Dendritic cell treated with granulocyte-macrophage colony-stimulating factor and Interleukin-4, amounts not matched to agents 40 ng/mL and 50 ng/mL, for 4 days (primary cell): ENCODE measurements at regions not wholly inside any gene's neighbourhood (a gene's known extent, or its start where the extent isn't known, plus 50 kb on each side); places are given as distances from the start of the nearest gene placed in this dataset.

Experiments used
- H3K27ac Mint-ChIP-seq: one replicate; pipeline ENCODE4 v1.8.0; 2022; ENCODE audit warnings: mild to moderate bottlenecking, mixed read lengths
- H3K27me3 Mint-ChIP-seq: one replicate; pipeline ENCODE4 v1.8.0; 2022; ENCODE audit warnings: mild to moderate bottlenecking, mixed read lengths
- H3K36me3 Mint-ChIP-seq: one replicate; pipeline ENCODE4 v1.8.0; 2022; ENCODE audit warnings: low read depth, mixed read lengths
- H3K4me1 Mint-ChIP-seq: one replicate; pipeline ENCODE4 v1.8.0; 2022; ENCODE audit warnings: low read depth, mixed read lengths
- H3K4me3 Mint-ChIP-seq: one replicate; pipeline ENCODE4 v1.8.0; 2022; ENCODE audit warnings: mild to moderate bottlenecking, moderate library complexity, mixed read lengths
- H3K9me3 Mint-ChIP-seq: one replicate; pipeline ENCODE4 v1.8.0; 2022; ENCODE audit warnings: mixed read lengths
- intact Hi-C: fragments of 100-400 bp; cut with micrococcal nuclease; formaldehyde crosslinking; loops from one replicate; pipeline ENCODE4 v1.15.0; 2022

DNA sequence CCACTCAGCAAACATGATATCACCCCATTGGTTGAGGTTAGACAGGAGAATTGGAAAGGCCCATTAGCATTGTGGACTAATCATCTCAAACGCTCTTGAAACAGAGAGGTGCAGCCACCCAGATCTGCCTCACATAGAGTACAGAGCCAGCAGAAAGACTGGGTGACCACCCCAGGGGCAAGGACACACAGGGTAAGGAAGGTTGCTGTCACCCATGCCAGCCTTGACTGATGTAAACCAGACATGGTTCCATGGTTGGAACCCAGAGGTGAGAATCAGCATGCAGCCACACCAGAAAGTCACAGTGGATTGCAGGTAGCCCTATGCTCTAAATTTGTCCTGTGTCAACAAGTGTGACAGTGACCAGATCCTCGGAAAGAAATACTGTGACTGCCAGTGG, 1268.8 kb downstream of the EFNB2 start:
- Mint-ChIP-seq H3K27me3 (no peaks in the 10 kb centered on the region), H3K4me3 (no peak overlapping the region), H3K9me3 (peaks cover 22% of the 10 kb centered on the region), H3K36me3 (no peaks in the 10 kb centered on the region), H3K27ac (no peak overlapping the region), H3K4me1 (no peaks in the 10 kb centered on the region)
- intact Hi-C loops, result no loop called here

DNA sequence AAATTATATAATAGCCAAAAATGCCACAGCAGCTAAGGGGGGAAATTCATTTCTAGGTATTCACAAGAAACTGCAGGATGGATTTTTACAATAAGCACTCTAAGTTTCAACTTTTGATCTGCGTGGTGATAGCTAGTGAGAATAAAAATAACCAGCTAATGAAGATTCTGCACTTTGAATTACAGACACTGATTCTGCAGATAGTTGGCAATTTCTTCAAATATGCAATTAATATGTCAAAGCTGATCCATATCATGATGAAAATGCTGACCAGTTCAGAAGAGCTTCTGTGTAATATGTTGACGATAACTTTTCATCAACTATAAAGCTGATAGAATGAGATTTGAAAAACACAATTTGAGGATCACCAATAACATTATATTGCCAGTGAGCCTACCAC, 1272.9 kb downstream of the EFNB2 start:
- intact Hi-C loops, result no loop called here
- Mint-ChIP-seq H3K27ac (no peak overlapping the region), H3K4me1 (no peaks in the 10 kb centered on the region), H3K9me3 (no peaks in the 10 kb centered on the region), H3K4me3 (no peak overlapping the region), H3K36me3 (no peaks in the 10 kb centered on the region), H3K27me3 (no peaks in the 10 kb centered on the region)

DNA sequence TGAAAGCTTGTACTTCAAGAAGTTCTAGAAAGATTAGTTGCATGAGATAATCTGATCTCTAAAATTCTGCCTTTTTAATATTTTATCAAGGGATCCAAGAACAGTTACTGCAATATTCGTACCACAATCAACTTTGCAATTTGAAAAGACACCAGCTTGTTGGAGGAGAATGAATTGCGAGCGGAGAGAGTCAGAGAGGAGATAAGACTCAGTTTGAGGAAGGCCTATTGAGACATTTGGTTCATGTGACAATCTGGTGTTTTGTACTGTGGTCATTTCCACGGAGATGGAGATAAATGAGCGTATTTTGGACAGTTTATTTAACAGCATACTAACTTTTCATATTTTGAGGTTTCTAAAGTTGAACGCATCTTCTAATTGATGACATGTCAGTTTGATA, 1276.0 kb downstream of the EFNB2 start:
- H3K27ac Mint-ChIP-seq, result no peak overlapping the region

DNA sequence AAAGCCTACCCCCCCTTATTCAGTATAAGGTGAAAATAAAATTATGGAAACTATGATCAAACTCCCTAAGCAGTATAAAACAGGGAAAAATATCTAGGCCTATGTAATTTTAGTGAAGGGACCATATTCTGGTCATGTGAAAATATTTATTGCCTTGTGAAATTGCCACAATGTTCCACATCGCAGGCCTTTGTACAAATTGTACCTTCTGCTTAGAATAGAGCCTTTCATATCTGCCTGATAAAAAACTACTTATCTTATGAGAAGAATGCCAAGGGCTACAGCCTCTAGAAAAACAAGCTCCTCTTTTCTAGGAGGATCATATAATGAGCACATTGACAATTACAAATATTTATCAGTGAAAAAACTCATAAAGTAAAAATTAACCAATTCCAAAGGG, 1280.0 kb downstream of the EFNB2 start:
- Mint-ChIP-seq H3K27me3 (no peaks in the 10 kb centered on the region), H3K36me3 (no peaks in the 10 kb centered on the region), H3K4me1 (no peaks in the 10 kb centered on the region), H3K27ac (no peak overlapping the region), H3K9me3 (no peaks in the 10 kb centered on the region), H3K4me3 (no peak overlapping the region)
- intact Hi-C loops, result no loop called here

More for the DNA sequence above, 1276.0 kb downstream of the EFNB2 start:
- H3K4me3 Mint-ChIP-seq, result no peak overlapping the region
- intact Hi-C loops, result no loop called here
- H3K27me3 Mint-ChIP-seq, result no peaks in the 10 kb centered on the region
- H3K36me3 Mint-ChIP-seq, result no peaks in the 10 kb centered on the region
- H3K4me1 Mint-ChIP-seq, result no peaks in the 10 kb centered on the region
- no peaks in the 10 kb centered on the region for H3K9me3 Mint-ChIP-seq

DNA sequence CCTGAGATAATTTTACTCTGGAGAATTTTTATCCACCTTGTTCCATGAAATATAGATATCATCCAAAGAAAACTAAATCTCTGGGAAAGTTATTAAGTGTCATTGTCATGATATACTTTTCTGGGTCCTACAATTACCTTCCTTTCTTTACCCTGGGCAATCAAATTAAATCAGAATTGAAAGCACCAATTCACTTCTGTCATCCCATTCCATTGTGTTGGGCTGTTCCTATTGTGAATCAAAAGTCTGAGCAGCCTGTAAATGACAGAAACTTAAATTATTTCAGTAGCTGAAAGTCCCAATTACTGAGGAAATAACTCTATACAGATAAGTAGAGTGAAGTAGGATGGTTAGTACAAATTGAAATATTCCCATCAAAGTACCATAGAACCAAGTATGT, 1284.2 kb downstream of the EFNB2 start:
- no peak overlapping the region for H3K4me3 Mint-ChIP-seq
- H3K36me3 Mint-ChIP-seq, result no peaks in the 10 kb centered on the region
- no peak overlapping the region for H3K27ac Mint-ChIP-seq
- H3K4me1 Mint-ChIP-seq, result no peaks in the 10 kb centered on the region
- no peaks in the 10 kb centered on the region for H3K27me3 Mint-ChIP-seq
- H3K9me3 Mint-ChIP-seq, result no peaks in the 10 kb centered on the region
- intact Hi-C loops, result no loop called here

DNA sequence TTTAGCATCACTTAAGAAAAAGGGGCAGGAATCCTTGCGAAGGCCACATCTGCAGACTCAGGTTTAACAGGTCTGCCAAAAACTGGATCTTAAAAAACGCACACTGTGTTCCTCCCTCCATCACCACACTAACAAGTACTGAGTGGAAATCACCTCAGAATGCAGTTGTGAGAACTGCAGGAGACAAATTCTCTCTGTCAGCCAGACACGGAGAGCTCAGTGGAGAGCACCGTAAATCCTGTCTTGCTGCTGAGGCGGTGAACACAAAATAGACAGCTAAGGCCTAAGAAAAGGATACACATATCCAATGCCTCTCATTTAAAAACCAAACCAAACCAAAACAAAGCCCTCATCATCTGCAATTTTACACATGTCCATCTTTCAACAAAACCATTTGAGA, 1287.6 kb downstream of the EFNB2 start:
- Mint-ChIP-seq H3K36me3 (no peaks in the 10 kb centered on the region), H3K4me3 (no peak overlapping the region), H3K9me3 (no peaks in the 10 kb centered on the region), H3K27ac (no peak overlapping the region), H3K27me3 (no peaks in the 10 kb centered on the region), H3K4me1 (no peaks in the 10 kb centered on the region)
- intact Hi-C loops, result no loop called here

DNA sequence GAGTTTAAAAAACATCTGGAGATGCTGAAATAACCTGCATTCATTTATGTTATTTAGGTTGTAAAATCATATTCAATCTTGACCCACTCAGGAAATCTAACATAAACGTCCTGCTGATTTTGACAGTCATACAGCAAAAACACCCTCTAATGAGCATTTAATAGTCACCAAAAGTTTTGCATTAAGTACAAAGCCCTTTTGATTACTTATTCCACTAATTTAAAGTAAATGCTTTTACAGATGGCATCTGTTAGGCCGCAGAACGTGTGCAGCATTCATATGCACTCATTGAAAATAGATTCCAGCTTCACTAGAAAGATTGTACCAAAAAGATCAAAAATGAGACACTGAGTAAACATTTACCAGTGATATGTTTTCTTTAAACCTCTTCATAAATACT, 1295.1 kb downstream of the EFNB2 start:
- intact Hi-C loops, result no loop called here
- Mint-ChIP-seq H3K36me3 (no peaks in the 10 kb centered on the region), H3K27ac (no peak overlapping the region), H3K4me3 (no peak overlapping the region), H3K9me3 (no peaks in the 10 kb centered on the region), H3K27me3 (no peaks in the 10 kb centered on the region), H3K4me1 (no peaks in the 10 kb centered on the region)

DNA sequence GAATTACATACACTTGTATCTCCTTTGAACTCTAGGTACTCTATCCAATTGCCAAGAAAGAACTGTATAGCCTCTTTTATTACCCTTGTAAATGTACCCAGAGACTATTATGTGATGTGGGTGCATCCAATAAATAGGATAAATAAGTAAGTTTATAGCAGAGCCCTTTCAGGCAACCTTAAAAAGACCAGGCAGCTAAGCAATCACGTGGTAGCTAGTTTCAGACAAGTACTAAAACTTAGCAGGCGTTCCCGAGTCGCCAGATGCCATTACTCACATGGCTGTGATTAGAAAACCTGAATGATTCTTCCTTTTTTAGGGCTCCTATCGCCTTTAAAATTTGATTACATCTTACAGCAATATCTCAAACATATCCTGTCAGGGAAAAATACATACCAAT, 1303.0 kb downstream of the EFNB2 start:
- intact Hi-C loops, result no loop called here
- Mint-ChIP-seq H3K4me3 (no peak overlapping the region), H3K27me3 (no peaks in the 10 kb centered on the region), H3K36me3 (no peaks in the 10 kb centered on the region), H3K27ac (no peak overlapping the region), H3K9me3 (no peaks in the 10 kb centered on the region), H3K4me1 (no peaks in the 10 kb centered on the region)

DNA sequence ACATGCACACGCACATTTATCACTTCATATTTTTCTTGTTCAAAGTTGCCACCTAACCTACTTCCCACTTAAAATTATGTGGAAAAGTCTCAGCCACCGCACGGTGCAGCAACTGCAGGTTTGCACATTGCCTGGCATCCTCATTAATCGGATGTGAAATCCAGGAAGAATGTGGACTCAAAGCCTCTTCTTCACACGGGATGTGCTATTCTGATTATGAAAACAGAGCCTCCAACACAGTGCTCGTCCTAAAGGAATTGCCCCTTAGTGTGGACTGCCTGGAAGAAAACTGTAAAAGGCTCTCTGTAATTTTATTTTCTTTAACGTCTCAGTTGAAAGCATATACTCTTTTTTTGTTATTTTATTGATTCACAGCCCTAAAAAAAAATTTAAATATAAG, 1303.5 kb downstream of the EFNB2 start:
- Mint-ChIP-seq H3K4me1 (no peaks in the 10 kb centered on the region), H3K27me3 (no peaks in the 10 kb centered on the region), H3K36me3 (no peaks in the 10 kb centered on the region), H3K27ac (no peak overlapping the region), H3K9me3 (no peaks in the 10 kb centered on the region), H3K4me3 (no peak overlapping the region)
- intact Hi-C loops, result no loop called here

DNA sequence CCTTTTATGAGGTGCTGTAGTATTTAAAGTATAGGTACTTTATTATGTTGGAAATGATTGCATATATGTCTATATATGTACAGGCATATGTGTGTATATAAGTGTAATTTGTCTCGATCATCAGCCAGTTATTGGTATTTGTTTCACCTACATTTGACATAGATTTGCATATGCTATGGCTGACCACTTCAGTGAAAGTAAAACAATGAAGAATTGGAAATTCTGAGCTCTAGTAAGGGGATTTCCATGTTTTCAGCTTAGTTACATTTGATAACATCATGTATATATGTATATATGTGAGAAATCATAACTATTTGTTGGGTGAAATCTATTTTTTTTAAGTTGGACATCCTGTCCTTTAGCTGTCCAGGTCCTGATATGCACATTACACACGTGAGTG, 1303.9 kb downstream of the EFNB2 start:
- Mint-ChIP-seq H3K4me3 (no peak overlapping the region), H3K9me3 (no peaks in the 10 kb centered on the region), H3K4me1 (no peaks in the 10 kb centered on the region), H3K27ac (no peak overlapping the region), H3K36me3 (no peaks in the 10 kb centered on the region), H3K27me3 (no peaks in the 10 kb centered on the region)
- intact Hi-C loops, result no loop called here

DNA sequence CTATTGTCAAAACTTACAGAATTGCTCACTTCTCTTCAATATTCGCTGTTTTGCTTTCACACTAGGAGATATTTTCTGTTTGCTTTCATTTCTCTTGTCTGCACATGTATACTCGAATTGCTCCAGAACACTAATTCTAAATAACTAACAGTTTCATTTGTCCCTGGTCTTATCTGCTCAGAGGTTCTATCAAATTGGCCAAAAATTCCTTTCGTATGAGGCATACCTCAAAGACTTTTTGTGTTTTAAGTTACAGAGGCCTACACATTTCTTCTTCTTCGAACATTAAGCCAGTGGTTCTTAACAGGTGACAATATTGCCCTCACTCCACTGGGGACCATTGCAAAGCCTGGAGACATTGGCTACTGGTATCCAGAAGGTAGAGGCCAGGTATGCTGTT, 1314.6 kb downstream of the EFNB2 start:
- H3K4me1 Mint-ChIP-seq, result no peaks in the 10 kb centered on the region
- H3K27me3 Mint-ChIP-seq, result no peaks in the 10 kb centered on the region
- H3K9me3 Mint-ChIP-seq, result peaks cover 16% of the 10 kb centered on the region
- intact Hi-C loops, result no loop called here
- H3K27ac Mint-ChIP-seq, result no peak overlapping the region
- H3K36me3 Mint-ChIP-seq, result no peaks in the 10 kb centered on the region
- no peak overlapping the region for H3K4me3 Mint-ChIP-seq

DNA sequence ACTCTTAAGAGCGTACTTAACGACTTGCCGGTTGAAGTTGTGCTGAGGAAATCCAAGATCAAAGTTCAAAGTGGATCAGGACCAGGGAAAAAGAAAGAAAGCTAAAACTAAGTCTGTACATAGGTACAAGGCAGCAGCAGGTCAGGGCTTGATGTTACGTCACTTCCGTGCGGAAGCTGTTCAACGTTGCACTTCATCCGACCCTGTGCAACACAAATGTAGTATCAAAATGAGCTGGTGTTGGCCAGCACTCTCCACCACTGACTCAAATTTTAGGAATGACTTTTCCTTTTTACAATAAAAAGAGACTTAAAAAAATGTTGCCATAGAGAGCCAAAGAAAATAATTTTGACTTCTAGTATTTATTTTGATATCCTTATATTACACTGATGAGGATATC, 1315.4 kb downstream of the EFNB2 start:
- Mint-ChIP-seq H3K4me3 (no peak overlapping the region), H3K9me3 (peaks cover 13% of the 10 kb centered on the region), H3K36me3 (no peaks in the 10 kb centered on the region), H3K4me1 (no peaks in the 10 kb centered on the region), H3K27ac (no peak overlapping the region), H3K27me3 (no peaks in the 10 kb centered on the region)
- intact Hi-C loops, result no loop called here

DNA sequence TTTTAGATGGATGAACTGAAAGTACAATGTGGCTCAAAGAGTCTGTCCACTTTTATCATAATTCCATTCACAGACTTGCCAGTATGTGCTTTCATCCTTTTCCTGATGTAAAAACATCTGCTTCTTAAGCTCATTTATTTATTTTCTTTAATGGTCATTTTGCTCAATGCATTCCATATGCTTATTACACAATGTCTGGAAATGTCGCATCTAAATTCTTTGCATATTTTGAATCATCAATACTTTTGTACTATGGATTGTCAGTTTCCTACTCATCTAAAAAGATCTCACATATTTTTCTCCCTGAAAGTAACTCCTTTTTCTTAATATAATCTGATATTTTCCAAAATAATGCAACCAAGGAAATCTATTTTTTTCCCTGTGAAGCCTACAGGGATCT, 1315.8 kb downstream of the EFNB2 start:
- Mint-ChIP-seq H3K9me3 (peaks cover 9% of the 10 kb centered on the region), H3K4me1 (no peaks in the 10 kb centered on the region), H3K27ac (no peak overlapping the region), H3K36me3 (no peaks in the 10 kb centered on the region), H3K4me3 (no peak overlapping the region), H3K27me3 (no peaks in the 10 kb centered on the region)
- intact Hi-C loops, result no loop called here

DNA sequence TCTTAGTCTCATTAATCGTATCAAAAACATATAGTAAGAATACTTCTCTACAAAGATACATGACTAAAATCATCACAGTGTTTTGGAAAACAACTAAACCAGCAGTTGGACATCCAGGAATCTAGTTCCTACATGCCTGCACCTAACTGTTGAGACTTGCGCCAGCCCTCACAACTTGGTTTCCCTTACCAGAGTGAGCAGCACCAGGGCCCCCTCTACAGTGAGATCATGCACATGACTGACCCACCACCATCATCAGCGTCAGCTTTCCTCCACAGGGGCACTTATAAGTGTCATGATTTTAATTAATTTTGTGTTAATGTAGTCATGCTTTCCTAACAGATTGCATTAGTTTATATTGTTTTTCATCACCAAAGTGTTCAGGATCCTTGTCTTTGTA, 1322.0 kb downstream of the EFNB2 start:
- Mint-ChIP-seq H3K4me1 (no peaks in the 10 kb centered on the region), H3K27me3 (no peaks in the 10 kb centered on the region), H3K36me3 (no peaks in the 10 kb centered on the region), H3K9me3 (no peaks in the 10 kb centered on the region), H3K4me3 (no peak overlapping the region), H3K27ac (no peak overlapping the region)
- intact Hi-C loops, result no loop called here

DNA sequence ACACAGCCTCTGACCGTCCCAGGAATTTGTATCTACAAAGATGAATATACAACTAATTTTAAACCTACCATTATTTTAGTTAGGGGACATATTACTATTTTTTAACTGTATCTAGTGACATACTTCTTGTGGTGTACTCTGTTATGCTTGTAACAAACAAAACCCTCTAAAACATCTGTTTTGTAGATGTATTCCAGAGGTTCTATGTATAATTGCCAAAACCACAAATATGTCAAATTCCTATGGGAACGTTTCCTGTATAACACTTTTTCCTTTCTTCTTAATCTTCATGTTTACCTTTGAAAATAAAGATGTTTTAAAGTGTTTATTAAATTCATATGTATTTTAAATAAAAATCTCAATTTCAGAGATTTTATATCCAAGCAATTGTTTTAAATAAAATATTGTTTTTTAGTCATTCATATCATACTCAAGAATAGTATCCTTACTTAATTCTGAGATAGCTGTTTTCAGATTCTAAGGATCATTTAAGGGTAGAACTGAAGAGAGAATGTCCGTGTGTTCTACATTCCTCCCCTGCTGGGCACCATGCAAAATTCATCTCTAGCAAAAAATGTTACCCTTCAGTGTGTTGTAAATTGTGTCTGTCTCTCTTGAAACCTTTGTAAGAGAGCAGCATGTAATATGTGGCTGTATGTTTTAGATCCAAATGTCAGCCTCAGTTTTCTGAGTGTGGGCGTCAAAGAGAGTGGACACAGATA, 1327.7 kb downstream of the EFNB2 start:
- Mint-ChIP-seq H3K9me3 (no peaks in the 10 kb centered on the region), H3K27ac (no peak overlapping the region), H3K4me1 (no peaks in the 10 kb centered on the region), H3K27me3 (no peaks in the 10 kb centered on the region), H3K4me3 (no peak overlapping the region), H3K36me3 (no peaks in the 10 kb centered on the region)
- intact Hi-C loops, result loop anchor here (5.0 kb wide), 1 partner anchor 435 kb away; no protein-coding TSS in a partner anchor
